T-helper 2 cell treated with Interferon-gamma antibody and Interleukin-4, amounts not matched to agents 5 μg/mL and 100 μg/mL, for 36 hours (primary cell): ENCODE measurements at regions not wholly inside any gene's neighbourhood (a gene's known extent, or its start where the extent isn't known, plus 50 kb on each side); places are given as distances from the start of the nearest gene placed in this dataset.
"Not testable (repeated sequence)": the region's sequence is repeated elsewhere in the genome, so short reads cannot be mapped to it uniquely, and the experiment has no call there.

Experiments
- DNase-seq: peaks from one replicate; pipeline ENCODE4 v3.0.0; 2021; ENCODE audit warnings: low spot score
- H3K27ac Mint-ChIP-seq: one replicate; pipeline ENCODE4 v1.8.0; 2021; ENCODE audit warnings: mild to moderate bottlenecking, mixed read lengths
- H3K27me3 Mint-ChIP-seq: one replicate; pipeline ENCODE4 v1.8.0; 2021; ENCODE audit warnings: low read depth, mixed read lengths
- H3K36me3 Mint-ChIP-seq: one replicate; pipeline ENCODE4 v1.8.0; 2021; ENCODE audit warnings: low read depth, mixed read lengths
- H3K4me1 Mint-ChIP-seq: one replicate; pipeline ENCODE4 v1.8.0; 2021; ENCODE audit warnings: low read depth, mixed read lengths
- H3K4me3 Mint-ChIP-seq: one replicate; pipeline ENCODE4 v1.8.0; 2022; ENCODE audit warnings: mild to moderate bottlenecking, moderate library complexity, mixed read lengths
- H3K9me3 Mint-ChIP-seq: one replicate; pipeline ENCODE4 v1.8.0; 2021; ENCODE audit warnings: mixed read lengths

DNA sequence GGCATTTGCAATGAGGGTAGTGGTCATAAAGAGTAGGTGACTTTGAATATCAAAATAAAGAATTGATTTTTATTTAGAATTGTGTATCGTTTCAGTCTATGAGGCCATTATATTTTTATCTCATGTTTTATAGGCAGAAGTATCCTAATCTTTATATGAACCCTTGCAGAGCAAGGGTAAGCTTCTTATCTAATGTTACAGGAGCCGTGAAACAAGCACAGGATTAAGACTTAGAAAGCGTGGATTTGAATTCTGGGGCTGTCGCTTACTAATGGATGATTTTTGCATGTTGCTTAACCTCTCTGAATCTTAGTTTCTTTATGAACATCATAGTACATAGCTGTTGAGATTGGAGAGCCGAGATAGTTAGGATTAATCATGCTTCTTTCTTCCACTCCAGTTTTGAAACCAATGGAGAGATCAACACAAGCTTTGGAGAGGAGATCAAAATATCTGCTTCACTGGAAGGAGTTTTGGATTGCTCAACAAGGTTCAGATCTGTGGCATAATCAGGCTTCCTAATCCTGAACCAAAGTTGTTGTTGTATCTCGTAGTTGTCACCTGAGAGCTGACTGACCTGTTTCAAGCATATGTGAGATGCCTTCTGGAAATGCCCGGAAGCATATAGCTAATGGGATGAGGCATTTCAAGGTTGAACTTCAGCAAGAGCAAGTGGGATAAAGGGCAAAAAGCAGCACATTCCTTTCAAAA lies 166.9 kb upstream of the GK2 start:
- H3K27me3 Mint-ChIP-seq = peaks cover 10% of the 10 kb centered on the region
- no peak overlapping the region for H3K4me3 Mint-ChIP-seq
- no peaks in the 10 kb centered on the region for H3K36me3 Mint-ChIP-seq
- DNase-seq = no peak
- H3K9me3 Mint-ChIP-seq = no peaks in the 10 kb centered on the region
- no peaks in the 10 kb centered on the region for H3K4me1 Mint-ChIP-seq
- H3K27ac Mint-ChIP-seq = no peak overlapping the region

DNA sequence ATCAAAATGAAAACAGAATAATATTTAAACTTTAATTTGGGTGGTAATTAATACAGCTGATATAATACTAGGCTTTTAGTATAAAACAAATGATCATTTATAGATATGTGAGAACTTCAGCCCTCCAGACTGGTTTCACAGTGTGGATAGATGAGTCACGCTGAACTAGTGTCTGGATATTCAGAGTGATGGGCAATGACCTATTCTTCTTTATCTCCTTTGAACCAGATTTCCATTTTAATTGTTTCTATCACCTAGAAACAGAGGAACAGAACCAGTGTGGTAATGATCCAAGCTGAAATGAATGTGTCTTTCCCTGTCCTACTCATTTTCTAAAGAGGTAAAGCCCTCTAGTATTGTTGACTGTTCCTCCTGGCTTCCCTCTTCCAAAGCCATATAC lies 155.2 kb upstream of the GK2 start:
- no peak overlapping the region for H3K27ac Mint-ChIP-seq
- no peaks in the 10 kb centered on the region for H3K36me3 Mint-ChIP-seq
- H3K9me3 Mint-ChIP-seq = no peaks in the 10 kb centered on the region
- peaks cover 7% of the 10 kb centered on the region for H3K27me3 Mint-ChIP-seq
- H3K4me1 Mint-ChIP-seq = no peaks in the 10 kb centered on the region
- H3K4me3 Mint-ChIP-seq = no peak overlapping the region
- no peak for DNase-seq

DNA sequence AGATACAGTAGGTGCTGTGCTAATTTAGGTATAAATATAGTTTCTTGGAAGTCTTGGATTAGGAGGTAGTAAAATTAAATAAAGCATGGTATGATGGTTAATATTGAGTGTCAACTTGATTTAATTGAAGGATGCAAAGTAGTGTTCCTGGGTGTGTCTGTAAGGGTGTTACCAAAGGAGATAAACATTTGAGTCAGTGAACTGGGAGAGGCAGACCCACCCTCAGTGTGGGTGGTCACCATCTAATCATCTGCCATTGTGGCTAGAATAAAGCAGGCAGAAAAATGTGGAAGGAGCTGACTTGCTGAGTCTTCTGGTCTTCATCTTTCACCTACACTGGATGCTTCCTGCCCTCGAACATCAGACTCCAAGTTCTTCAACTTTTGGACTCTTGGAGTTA lies 153.7 kb upstream of the GK2 start:
- Mint-ChIP-seq H3K27ac (no peak overlapping the region), H3K36me3 (no peaks in the 10 kb centered on the region), H3K9me3 (no peaks in the 10 kb centered on the region), H3K4me1 (no peaks in the 10 kb centered on the region), H3K27me3 (peaks cover 4% of the 10 kb centered on the region), H3K4me3 (no peak overlapping the region)
- no peak for DNase-seq

DNA sequence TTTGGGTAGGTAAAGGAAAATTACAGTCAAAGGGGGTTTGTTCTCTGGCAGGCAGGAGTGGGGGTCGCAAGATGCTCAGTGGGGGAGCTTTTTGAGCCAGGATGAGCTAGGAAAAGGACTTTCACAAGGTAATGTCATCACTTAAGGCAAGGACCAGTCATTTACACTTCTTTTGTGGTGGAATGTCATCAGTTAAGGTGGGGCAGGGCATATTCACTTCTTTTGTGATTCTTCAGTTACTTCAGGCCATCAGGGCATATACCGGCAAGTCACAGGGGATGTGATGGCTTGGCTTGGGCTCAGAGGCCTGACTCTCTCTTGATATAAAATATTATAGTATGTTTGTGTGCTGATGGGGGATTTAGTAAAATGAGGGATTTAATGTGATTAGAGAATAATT lies 151.4 kb upstream of the GK2 start:
- not testable (repeated sequence) for DNase-seq, H3K27me3 Mint-ChIP-seq, H3K27ac Mint-ChIP-seq, H3K36me3 Mint-ChIP-seq, H3K4me1 Mint-ChIP-seq, H3K9me3 Mint-ChIP-seq, H3K4me3 Mint-ChIP-seq

DNA sequence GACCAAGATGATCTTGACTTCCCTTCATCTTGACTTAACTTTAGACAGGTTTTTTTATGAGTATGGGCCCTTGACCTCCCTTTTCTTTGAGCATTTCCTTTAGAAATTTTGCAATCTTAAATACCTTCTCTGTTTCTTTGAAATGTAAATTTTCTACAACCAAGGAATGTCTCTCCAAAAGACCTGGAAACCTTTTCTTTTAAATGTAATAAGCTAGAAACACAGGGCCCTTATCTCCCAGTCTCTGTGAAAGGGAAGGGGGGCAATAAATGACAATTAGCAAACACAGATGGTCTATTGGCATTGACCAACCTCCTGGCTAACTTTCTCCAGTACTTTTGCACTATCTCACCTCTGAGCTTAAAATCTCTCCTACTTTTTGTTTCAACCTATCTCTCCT lies 144.3 kb upstream of the GK2 start:
- Mint-ChIP-seq H3K27ac (no peak overlapping the region), H3K4me3 (no peak overlapping the region), H3K27me3 (no peaks in the 10 kb centered on the region), H3K36me3 (no peaks in the 10 kb centered on the region), H3K9me3 (no peaks in the 10 kb centered on the region), H3K4me1 (no peaks in the 10 kb centered on the region)
- DNase-seq = no peak

DNA sequence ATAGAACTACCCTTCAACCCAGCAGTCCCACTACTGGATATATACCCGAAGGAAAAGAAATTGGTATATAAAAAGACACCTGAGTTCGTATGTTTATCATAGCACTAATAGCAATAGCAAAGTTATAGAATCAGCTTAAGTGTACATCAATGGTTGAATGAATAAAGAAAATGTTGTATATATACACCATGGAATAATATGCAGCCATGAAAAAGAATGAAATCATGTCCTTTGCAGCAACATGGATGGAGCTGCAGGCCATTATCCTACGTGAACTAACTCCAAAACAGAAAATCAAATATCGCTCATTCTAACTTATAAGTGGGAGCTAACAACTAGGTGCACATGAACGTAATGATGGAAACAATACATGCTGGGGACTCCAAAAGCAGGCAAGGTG lies 143.5 kb upstream of the GK2 start:
- Mint-ChIP-seq H3K27me3 (no peaks in the 10 kb centered on the region), H3K36me3 (no peaks in the 10 kb centered on the region), H3K9me3 (no peaks in the 10 kb centered on the region), H3K27ac (no peak overlapping the region), H3K4me3 (no peak overlapping the region), H3K4me1 (no peaks in the 10 kb centered on the region)
- no peak for DNase-seq

DNA sequence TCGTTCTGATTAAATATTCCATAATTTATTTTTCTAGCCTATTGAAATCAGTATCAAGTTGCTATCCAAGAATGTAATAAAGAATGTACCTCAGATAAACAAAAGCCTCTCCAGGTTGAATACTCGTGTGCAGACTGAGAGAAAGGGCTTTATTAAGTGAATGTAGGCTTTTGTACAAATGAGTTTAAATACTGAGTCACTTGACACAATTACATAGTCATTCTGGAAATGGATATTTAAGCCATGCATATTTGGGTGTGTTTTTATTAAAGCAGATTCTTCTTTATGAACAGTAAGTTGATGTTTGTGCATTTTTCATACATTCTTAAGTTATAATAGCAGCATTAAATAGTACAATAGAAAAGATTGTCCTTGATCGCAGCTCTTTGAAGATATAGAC lies 139.8 kb upstream of the GK2 start:
- H3K27me3 Mint-ChIP-seq = no peaks in the 10 kb centered on the region
- no peaks in the 10 kb centered on the region for H3K9me3 Mint-ChIP-seq
- H3K4me1 Mint-ChIP-seq = no peaks in the 10 kb centered on the region
- H3K4me3 Mint-ChIP-seq = no peak overlapping the region
- no peak overlapping the region for H3K27ac Mint-ChIP-seq
- H3K36me3 Mint-ChIP-seq = no peaks in the 10 kb centered on the region
- no peak for DNase-seq

DNA sequence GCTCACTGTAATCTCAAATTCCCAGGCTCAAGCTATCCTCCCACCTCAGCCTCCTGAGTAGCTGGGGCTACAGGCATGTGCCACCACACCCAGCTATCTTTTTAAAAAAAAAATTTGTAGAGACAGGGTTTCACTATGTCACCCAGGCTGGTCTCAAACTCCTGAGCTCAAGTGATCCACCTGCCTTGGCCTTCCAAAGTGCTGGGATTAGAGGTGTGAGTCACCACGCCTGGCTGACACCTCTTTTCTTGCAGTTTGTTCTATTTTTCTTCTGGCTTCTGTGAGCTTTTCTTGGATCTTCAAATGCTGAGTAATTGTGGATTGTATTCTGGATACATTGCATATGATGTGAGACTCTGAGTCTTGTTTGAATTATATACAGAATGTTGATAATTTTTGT lies 137.3 kb upstream of the GK2 start:
- H3K27ac Mint-ChIP-seq, H3K27me3 Mint-ChIP-seq, DNase-seq, H3K4me1 Mint-ChIP-seq, H3K4me3 Mint-ChIP-seq, H3K36me3 Mint-ChIP-seq, H3K9me3 Mint-ChIP-seq: not testable (repeated sequence)

DNA sequence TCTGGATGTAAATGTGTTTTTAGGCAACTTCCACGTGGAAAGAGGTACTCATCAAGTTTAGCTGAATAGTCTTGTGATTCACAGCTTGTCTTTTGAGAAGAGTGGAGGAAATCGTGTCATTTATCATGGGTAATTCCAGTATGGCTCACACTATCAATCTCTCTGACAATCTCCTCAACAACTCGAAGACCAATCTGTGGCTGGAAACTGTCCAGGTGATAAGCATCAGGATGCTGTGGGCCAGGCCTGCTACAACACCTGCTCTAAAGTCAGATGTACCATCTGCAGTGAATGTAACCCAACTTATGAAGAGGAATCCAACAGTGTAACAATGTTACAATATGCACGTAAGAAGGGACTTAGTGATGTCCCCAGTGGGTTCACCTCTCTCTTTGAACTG lies 132.1 kb upstream of the GK2 start:
- Mint-ChIP-seq H3K4me3 (no peak overlapping the region), H3K9me3 (no peaks in the 10 kb centered on the region), H3K4me1 (no peaks in the 10 kb centered on the region), H3K27ac (no peak overlapping the region), H3K27me3 (no peaks in the 10 kb centered on the region), H3K36me3 (no peaks in the 10 kb centered on the region)
- no peak for DNase-seq

DNA sequence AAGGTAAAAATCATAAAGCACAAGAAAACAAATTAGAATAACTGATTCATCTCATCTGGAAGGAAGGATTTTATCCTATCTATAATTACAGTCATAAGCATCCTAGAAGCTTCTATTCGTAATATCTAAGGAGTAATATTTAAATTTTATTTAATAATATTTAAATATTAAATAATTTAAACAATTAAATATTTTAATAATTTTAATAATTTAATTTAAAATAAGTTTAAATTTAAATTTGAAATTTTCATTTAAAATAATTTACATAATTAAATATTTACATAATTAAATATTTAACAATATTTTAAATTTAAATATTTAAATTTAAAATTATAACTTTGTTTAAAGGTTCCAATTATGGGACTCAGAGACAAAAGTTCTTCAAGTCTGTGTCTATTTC lies 127.5 kb upstream of the GK2 start:
- Mint-ChIP-seq H3K4me1 (no peaks in the 10 kb centered on the region), H3K27ac (no peak overlapping the region), H3K4me3 (no peak overlapping the region), H3K27me3 (no peaks in the 10 kb centered on the region), H3K36me3 (no peaks in the 10 kb centered on the region), H3K9me3 (no peaks in the 10 kb centered on the region)
- DNase-seq = no peak

DNA sequence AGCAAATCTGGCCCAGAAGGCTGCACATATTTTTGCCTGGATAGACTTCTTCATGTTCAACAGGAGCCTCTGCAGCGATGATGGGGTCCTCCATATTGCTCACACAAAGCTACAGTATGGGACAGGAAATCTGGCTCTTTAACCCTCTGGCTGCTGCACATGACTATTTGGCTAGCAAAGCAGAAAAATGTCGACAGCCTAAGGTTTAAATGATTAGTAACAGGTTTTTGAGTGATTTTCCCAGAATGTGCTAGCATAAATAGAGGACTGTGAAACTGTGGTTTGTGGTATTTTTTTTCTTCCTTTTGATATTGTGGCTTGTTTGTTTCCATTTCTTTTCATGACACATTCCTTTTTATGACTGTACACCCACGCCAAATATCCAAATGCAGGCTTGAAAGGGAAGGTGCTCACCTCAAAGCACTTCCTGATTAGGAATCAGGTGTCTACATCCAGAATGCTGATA lies 120.2 kb upstream of the GK2 start:
- no peak for DNase-seq
- no peaks in the 10 kb centered on the region for H3K9me3 Mint-ChIP-seq
- H3K27ac Mint-ChIP-seq = no peak overlapping the region

DNA sequence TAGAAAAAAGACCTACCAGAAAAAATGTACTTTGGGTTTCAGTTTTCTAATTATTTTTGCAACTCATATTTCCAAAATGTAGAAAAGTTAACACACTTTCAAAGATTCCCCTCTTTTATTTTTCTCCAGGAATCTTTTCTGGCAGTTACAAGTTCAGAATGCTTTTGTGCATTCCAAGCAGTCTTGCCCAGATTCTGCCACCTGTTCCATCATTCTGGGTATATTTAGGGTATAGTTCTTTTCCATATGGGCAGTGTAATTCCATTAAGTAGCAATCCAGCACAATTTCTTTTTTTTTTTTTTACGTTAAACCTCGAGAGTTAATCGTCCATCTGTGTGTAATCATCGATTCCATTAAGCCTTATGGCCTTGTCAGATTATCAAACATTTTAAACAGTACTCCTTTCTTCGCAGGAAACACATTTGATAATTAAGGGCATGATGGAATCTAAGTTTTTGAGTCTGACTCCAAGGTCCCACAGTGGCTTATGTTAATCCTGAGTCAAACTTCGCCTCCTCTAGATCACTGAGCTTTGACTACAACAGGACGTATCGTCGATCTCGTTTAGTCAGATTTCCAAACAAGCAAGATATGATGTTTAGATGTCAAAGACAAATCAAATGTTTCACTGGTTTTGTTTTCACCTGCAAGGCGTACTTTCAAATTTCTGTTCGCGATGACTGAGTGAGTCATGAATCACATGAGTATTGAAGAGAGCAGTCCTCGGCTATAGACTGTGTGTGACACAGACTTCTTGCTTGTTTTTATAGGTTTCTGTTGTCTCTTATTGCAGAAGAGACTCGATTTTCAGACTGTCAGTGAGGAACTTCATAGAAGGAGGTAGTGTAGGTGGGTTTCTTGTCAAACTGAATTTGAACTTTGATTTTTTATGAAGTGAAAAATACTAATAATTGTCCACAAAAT lies 118.9 kb upstream of the GK2 start:
- Mint-ChIP-seq H3K36me3 (no peaks in the 10 kb centered on the region), H3K4me3 (no peak overlapping the region), H3K27ac (no peak overlapping the region), H3K27me3 (peaks cover 2% of the 10 kb centered on the region), H3K4me1 (peaks cover 7% of the 10 kb centered on the region), H3K9me3 (no peaks in the 10 kb centered on the region)
- DNase-seq = no peak

More for the DNA sequence above, 120.2 kb upstream of the GK2 start:
- Mint-ChIP-seq H3K4me3 (no peak overlapping the region), H3K4me1 (peaks cover 7% of the 10 kb centered on the region), H3K36me3 (no peaks in the 10 kb centered on the region), H3K27me3 (peaks cover 2% of the 10 kb centered on the region)

DNA sequence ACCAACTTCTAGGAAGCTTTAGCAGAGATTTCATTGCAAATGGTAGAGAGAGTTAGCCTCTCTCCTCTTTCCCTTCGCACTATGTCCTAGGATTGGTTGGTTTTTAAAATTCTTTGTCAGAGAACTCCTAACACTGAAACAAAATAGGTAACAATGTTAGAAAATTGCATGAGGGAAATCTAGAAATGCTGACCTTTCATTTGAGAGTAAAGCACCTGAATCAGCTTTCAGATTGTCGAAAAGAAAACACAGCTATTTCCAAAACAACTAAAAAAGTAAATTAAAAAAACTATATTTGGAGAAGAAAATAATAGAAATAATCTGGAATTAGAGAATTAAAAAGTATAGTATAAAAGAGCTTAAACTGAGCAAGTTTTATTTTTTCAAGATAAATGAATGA lies 108.1 kb upstream of the GK2 start:
- no peaks in the 10 kb centered on the region for H3K36me3 Mint-ChIP-seq
- H3K4me3 Mint-ChIP-seq = no peak overlapping the region
- H3K27ac Mint-ChIP-seq = no peak overlapping the region
- no peak for DNase-seq
- H3K27me3 Mint-ChIP-seq = no peaks in the 10 kb centered on the region
- H3K9me3 Mint-ChIP-seq = no peaks in the 10 kb centered on the region
- H3K4me1 Mint-ChIP-seq = no peaks in the 10 kb centered on the region

DNA sequence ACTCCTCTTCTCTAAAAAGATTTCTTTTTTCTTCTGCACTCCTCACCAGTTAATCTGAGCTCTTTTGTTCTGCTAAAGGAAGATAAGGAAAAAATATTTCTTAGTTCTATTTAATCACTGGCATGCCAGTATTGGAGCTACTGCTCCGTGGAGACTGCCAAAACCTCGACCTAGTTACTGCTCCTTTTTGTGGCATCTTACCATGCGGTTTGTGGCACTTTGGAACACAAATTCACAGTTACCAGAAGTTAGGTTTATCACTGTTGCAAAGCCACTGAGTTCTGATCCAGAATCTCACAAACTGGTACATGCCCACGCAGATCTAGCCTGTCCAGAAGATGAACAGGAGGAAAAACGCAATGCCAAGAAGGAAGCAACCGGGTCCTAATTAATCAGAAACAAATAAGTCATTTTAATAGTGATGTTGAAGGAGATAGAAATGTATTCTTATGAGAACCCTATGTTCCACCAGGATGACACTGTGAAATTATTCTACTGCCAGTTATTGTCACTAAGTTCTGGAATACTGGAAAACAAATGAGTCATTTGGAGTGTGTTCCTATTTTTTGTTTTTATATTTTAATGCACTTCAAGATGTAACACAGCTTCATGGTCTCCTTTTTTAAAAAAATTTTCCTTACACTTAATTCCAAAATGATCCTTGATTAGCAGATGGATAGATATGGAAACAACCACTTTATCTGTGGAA lies 106.7 kb upstream of the GK2 start:
- no peak overlapping the region for H3K27ac Mint-ChIP-seq
- DNase-seq = no peak
- no peaks in the 10 kb centered on the region for H3K27me3 Mint-ChIP-seq
- H3K4me1 Mint-ChIP-seq = no peaks in the 10 kb centered on the region
- H3K4me3 Mint-ChIP-seq = no peak overlapping the region
- H3K36me3 Mint-ChIP-seq = no peaks in the 10 kb centered on the region
- H3K9me3 Mint-ChIP-seq = no peaks in the 10 kb centered on the region
